WERI-Rb-1 (cell line): ENCODE measurements at regions not wholly inside any gene's neighbourhood (a gene's known extent, or its start where the extent isn't known, plus 50 kb on each side); places are given as distances from the start of the nearest gene placed in this dataset.
"Not testable (repeated sequence)": the region's sequence is repeated elsewhere in the genome, so short reads cannot be mapped to it uniquely, and the experiment has no call there.

ENCODE experiments used
- DNase-seq: peaks from one replicate; pipeline ENCODE4 v3.0.0-alpha.2; 2020
- H3K27ac ChIP-seq: fragments of 250-450 bp; sonication (Bioruptor Pico); 2 replicates; pipeline ENCODE4 v1.5.1; 2020; ENCODE audit warnings: mild to moderate bottlenecking, moderate library complexity
- H3K27me3 ChIP-seq: fragments of 250-450 bp; sonication (Bioruptor Pico); 2 replicates; pipeline ENCODE4 v1.5.1; 2021; ENCODE audit warnings: mild to moderate bottlenecking, low read depth, moderate library complexity; ENCODE audit not compliant: insufficient read depth, severe bottlenecking
- H3K36me3 ChIP-seq: fragments of 250-450 bp; sonication (Bioruptor Pico); 2 replicates; pipeline ENCODE4 v1.5.1; 2020; ENCODE audit warnings: mild to moderate bottlenecking, moderate library complexity
- H3K4me3 ChIP-seq: 2 replicates; pipeline ENCODE4 v1.5.1; 2011; ENCODE audit warnings: low read depth, mild to moderate bottlenecking, control low read depth, low read length
- H3K9me3 ChIP-seq: fragments of 250-450 bp; sonication (Bioruptor Pico); 2 replicates; pipeline ENCODE4 v1.5.1; 2021; ENCODE audit warnings: mild to moderate bottlenecking, moderate library complexity; ENCODE audit not compliant: severe bottlenecking
- TF ChIP-seq, protein P1 (sequence below): IDR thresholded peaks from 2 replicates; pipeline ENCODE4 v1.5.1; 2011; ENCODE audit warnings: low read depth, mild to moderate bottlenecking, control low read depth, inconsistent platforms, low read length

- no peak overlapping the region for H3K4me3 ChIP-seq
- no peaks in the 10 kb centered on the region for H3K27me3 ChIP-seq
- H3K9me3 ChIP-seq = no peaks in the 10 kb centered on the region
- no peaks in the 10 kb centered on the region for H3K36me3 ChIP-seq
- TF ChIP-seq, protein P1, sequence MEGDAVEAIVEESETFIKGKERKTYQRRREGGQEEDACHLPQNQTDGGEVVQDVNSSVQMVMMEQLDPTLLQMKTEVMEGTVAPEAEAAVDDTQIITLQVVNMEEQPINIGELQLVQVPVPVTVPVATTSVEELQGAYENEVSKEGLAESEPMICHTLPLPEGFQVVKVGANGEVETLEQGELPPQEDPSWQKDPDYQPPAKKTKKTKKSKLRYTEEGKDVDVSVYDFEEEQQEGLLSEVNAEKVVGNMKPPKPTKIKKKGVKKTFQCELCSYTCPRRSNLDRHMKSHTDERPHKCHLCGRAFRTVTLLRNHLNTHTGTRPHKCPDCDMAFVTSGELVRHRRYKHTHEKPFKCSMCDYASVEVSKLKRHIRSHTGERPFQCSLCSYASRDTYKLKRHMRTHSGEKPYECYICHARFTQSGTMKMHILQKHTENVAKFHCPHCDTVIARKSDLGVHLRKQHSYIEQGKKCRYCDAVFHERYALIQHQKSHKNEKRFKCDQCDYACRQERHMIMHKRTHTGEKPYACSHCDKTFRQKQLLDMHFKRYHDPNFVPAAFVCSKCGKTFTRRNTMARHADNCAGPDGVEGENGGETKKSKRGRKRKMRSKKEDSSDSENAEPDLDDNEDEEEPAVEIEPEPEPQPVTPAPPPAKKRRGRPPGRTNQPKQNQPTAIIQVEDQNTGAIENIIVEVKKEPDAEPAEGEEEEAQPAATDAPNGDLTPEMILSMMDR = no peak
- H3K27ac ChIP-seq = no peak overlapping the region
- DNase-seq = no peak
Measured at GRCh38 chr10:111298031-111298430, 221.2 kb downstream of the ADRA2A start.

DNA sequence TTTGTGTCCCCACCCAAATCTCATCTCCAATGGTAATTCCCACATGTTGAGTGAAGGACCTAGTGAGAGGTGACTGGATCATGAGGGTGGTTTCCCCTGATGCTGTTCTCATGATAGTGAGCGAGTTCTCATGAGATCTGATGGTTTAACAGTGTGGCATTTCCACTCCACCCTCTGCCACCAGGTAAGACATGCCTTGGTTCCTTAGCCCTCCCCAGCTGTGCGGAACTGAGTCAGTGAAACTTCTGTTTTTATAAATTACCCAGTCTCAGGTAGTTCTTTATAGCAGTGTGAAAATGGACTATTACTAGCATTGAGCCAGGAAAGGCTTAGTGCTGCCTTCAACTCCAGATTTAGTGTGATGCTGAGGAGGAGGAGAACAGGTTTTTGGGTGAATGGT is 222.2 kb downstream of the ADRA2A start:
- no peak for DNase-seq
- no peak overlapping the region for H3K4me3 ChIP-seq
- no peak overlapping the region for H3K27ac ChIP-seq
- no peaks in the 10 kb centered on the region for H3K9me3 ChIP-seq
- TF ChIP-seq, protein P1 = no peak
- H3K27me3 ChIP-seq = no peaks in the 10 kb centered on the region
- no peaks in the 10 kb centered on the region for H3K36me3 ChIP-seq

DNA sequence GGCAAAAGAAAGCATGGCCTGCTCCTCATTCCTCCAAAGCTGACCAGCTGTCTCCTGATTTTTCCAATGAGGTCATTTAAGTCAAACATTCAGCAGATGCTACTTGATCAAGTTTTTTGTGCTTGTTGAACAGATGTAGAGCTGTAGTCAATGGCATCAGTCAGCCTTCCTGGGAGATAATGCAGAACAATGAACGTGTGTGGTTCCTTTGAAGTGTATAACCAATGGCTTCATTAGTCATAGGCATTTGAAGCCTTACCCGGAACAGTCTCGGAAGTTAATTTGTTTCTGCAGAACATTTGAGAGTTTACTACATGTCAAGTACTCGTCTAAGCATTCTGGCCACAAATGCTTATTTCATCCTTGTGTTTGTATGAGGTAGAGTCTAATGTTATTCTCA is 227.1 kb downstream of the ADRA2A start:
- Histone ChIP-seq H3K9me3 (no peaks in the 10 kb centered on the region), H3K4me3 (no peak overlapping the region), H3K27ac (no peak overlapping the region), H3K36me3 (no peaks in the 10 kb centered on the region), H3K27me3 (no peaks in the 10 kb centered on the region)
- DNase-seq = no peak
- TF ChIP-seq, protein P1 = no peak

DNA sequence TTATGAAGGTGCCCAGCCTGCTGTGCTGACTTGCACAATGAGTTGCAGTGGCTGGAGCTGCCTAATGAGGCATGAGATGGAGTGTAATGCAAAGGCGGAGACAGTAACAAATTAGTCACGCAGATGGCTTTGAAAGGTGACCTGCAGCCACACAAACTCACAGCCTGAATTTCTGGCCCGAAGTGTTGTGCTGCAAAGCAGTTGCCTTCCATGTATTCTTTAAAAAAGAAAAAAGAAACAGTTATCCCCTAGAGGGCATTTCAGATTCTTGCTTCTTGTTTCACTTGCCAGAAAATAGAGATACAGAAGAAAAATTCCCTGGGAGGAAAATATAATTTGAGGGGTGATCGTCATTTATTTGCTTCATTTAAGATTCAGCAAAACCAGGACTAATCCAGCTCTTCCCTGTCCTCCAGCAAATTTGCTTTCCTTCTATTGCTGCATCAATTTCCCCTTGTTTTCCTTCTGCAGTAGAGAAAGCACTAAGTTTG is 239.9 kb downstream of the ADRA2A start:
- Histone ChIP-seq H3K36me3 (no peaks in the 10 kb centered on the region), H3K27ac (no peak overlapping the region), H3K27me3 (no peaks in the 10 kb centered on the region), H3K9me3 (no peaks in the 10 kb centered on the region), H3K4me3 (no peak overlapping the region)
- no peak for DNase-seq
- TF ChIP-seq, protein P1 = no peak

DNA sequence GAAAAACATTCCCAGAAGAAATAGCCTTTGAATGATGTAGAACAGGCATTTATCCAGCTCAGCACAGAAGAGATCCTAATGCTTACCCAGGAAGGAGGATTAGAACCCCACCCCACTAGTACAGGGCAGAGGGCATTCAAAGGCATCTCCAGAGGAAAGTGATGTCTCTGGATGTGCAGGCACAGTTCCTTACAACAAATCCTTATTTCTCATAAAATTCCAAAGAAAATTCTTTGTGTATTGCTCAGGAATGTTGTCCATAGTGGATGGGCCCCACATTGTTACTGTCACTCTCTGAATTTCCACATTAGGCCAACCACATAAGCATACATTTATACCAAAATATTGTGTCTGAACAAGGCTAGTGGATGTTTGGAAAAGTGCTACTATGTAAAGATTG is 243.0 kb downstream of the ADRA2A start:
- Histone ChIP-seq H3K36me3 (no peaks in the 10 kb centered on the region), H3K9me3 (peaks cover 3% of the 10 kb centered on the region), H3K4me3 (no peak overlapping the region), H3K27me3 (no peaks in the 10 kb centered on the region), H3K27ac (no peak overlapping the region)
- TF ChIP-seq, protein P1 = no peak
- DNase-seq = no peak

DNA sequence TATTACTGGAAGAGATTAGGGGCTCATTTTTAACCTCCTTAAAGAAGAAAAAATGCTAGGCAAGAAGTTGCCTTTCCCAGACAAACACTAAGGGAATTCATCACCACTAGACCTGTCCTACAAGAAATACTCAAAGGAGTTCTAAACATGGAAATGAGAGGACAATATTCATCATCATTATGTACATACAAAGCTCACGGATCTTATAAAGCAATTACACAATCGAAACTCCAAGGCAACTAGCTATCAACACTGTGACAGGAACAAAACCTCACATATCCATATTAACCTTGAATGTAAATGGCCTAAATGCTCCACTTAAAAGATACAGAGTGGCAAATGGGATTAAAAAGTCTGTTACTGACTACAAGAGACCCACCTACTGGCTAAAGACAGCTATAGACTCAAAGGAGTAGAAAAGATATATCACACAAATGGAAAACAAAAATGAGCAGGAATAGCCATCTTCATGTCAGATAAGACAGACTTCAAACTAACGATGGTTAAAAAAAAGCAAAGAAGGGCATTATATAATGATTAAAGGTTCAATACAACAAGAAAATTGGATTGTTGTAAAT is 246.6 kb downstream of the ADRA2A start:
- TF ChIP-seq, protein P1 = no peak; the same call in 1 of the 2 replicates
- Histone ChIP-seq H3K4me3 (no peak overlapping the region), H3K36me3 (no peaks in the 10 kb centered on the region), H3K27me3 (no peaks in the 10 kb centered on the region), H3K27ac (no peak overlapping the region), H3K9me3 (peaks cover 3% of the 10 kb centered on the region)
- no peak for DNase-seq

GRCh38 chr10:111332174-111332573 is 255.3 kb downstream of the ADRA2A start:
- Histone ChIP-seq H3K9me3 (peaks cover 14% of the 10 kb centered on the region), H3K27ac (peak overlapping the region; percentile 77)
- H3K4me3 ChIP-seq, H3K36me3 ChIP-seq, H3K27me3 ChIP-seq: not testable (repeated sequence)
- DNase-seq = peak; percentile 20
